ENCODE measurements at regions not wholly inside any gene's neighbourhood (a gene's known extent, or its start where the extent isn't known, plus 50 kb on each side); places are given as distances from the start of the nearest gene placed in this dataset.

GRCh38 chr19:28941833-28942232 is 271.1 kb downstream of the UQCRFS1 start:
- no peaks in the 10 kb centered on the region for H3K4me1 ChIP-seq
- no peak for ATAC-seq
- 52% methylated on average over 11 of the region's 11 CpGs for WGBS (ENCODE audit: insufficient coverage, low coverage, low lambda C conversion rate, missing lambda C conversion rate)

GRCh38 chr19:28940751-28941500 is 272.0 kb downstream of the UQCRFS1 start:
- ATAC-seq (no peak), DNase-seq (no peak)
- TF ChIP-seq CTCF (IDR thresholded peaks at IDR 0.05) (no peak), POLR2A (IDR thresholded peaks at IDR 0.05) (no peak)
- intact Hi-C loops (cut with DNase I), result no loop called here
- Histone ChIP-seq H3K36me3 (no peaks in the 10 kb centered on the region), H3K4me1 (no peaks in the 10 kb centered on the region), H3K4me3 (no peak overlapping the region), H3K27ac (no peak overlapping the region), H3K9me3 (no peaks in the 10 kb centered on the region), H3K27me3 (no peaks in the 10 kb centered on the region)
- WGBS (ENCODE audit: insufficient coverage, low coverage, low lambda C conversion rate, missing lambda C conversion rate), result 31% methylated on average over 6 of the region's 7 CpGs

More at GRCh38 chr19:28941833-28942232, 271.1 kb downstream of the UQCRFS1 start:
- Histone ChIP-seq H3K36me3 (no peaks in the 10 kb centered on the region), H3K9me3 (no peaks in the 10 kb centered on the region), H3K4me3 (no peak overlapping the region), H3K27me3 (no peaks in the 10 kb centered on the region), H3K27ac (no peak overlapping the region)
- no peak for DNase-seq
- intact Hi-C loops (cut with DNase I), result no loop called here
- TF ChIP-seq POLR2A (IDR thresholded peaks at IDR 0.05), result no peak
- TF ChIP-seq CTCF (IDR thresholded peaks at IDR 0.05), result no peak

- H3K9me3 ChIP-seq, result no peaks in the 10 kb centered on the region
- ATAC-seq (no peak), DNase-seq (no peak)
- no peaks in the 10 kb centered on the region for H3K27me3 ChIP-seq
- intact Hi-C loops (cut with DNase I), result no loop called here
- H3K4me1 ChIP-seq, result no peaks in the 10 kb centered on the region
- no peak overlapping the region for H3K4me3 ChIP-seq
- no peaks in the 10 kb centered on the region for H3K36me3 ChIP-seq
- H3K27ac ChIP-seq, result no peak overlapping the region
- no peak for TF ChIP-seq POLR2A (IDR thresholded peaks at IDR 0.05)
- no peak for TF ChIP-seq CTCF (IDR thresholded peaks at IDR 0.05)
Measured at GRCh38 chr19:28939236-28939635, 273.7 kb downstream of the UQCRFS1 start.

GRCh38 chr19:28936001-28936400 is 276.9 kb downstream of the UQCRFS1 start:
- no peaks in the 10 kb centered on the region for H3K36me3 ChIP-seq
- no peaks in the 10 kb centered on the region for H3K27me3 ChIP-seq
- WGBS (ENCODE audit: insufficient coverage, low coverage, low lambda C conversion rate, missing lambda C conversion rate), result no CpG with 5 or more reads among the region's 1 CpG
- TF ChIP-seq POLR2A (IDR thresholded peaks at IDR 0.05) (no peak), CTCF (IDR thresholded peaks at IDR 0.05) (no peak)
- DNase-seq, result no peak
- H3K4me3 ChIP-seq, result no peak overlapping the region
- ATAC-seq, result no peak
- H3K27ac ChIP-seq, result no peak overlapping the region
- intact Hi-C loops (cut with DNase I), result no loop called here
- no peaks in the 10 kb centered on the region for H3K9me3 ChIP-seq
- H3K4me1 ChIP-seq, result no peaks in the 10 kb centered on the region

GRCh38 chr19:28934631-28935030 is 278.3 kb downstream of the UQCRFS1 start:
- H3K27me3 ChIP-seq, result no peaks in the 10 kb centered on the region
- no peaks in the 10 kb centered on the region for H3K9me3 ChIP-seq
- intact Hi-C loops (cut with DNase I), result no loop called here
- no peak for TF ChIP-seq CTCF (IDR thresholded peaks at IDR 0.05)
- no peak for TF ChIP-seq POLR2A (IDR thresholded peaks at IDR 0.05)
- no peaks in the 10 kb centered on the region for H3K4me1 ChIP-seq
- DNase-seq (no peak), ATAC-seq (no peak)
- H3K27ac ChIP-seq, result no peak overlapping the region
- H3K4me3 ChIP-seq, result no peak overlapping the region
- no peaks in the 10 kb centered on the region for H3K36me3 ChIP-seq
